GM23338 (cell line): ENCODE measurements at regions not wholly inside any gene's neighbourhood (a gene's known extent, or its start where the extent isn't known, plus 50 kb on each side); places are given as distances from the start of the nearest gene placed in this dataset.

ENCODE experiments used
- ATAC-seq: fragments of 200-7000 bp; cut with Tn5 transposase; 3 replicates; pipeline ENCODE4 v1.9.1; 2020
- DNase-seq: peaks from one replicate; pipeline ENCODE4 v3.0.0-alpha.2; 2015; ENCODE audit warnings: low spot score
- H2AFZ ChIP-seq: fragments of 200-600 bp; sonication (generic); 2 replicates; pipeline ENCODE4 v1.8.0; 2016; ENCODE audit warnings: antibody characterized with exemption, mild to moderate bottlenecking, moderate library complexity
- H3F3A ChIP-seq: fragments of 200-600 bp; sonication (generic); replicated peaks from 2 replicates; pipeline ENCODE4 v1.8.0; 2017; ENCODE audit warnings: antibody characterized with exemption, mixed run types, low read depth
- H3K27ac ChIP-seq: fragments of 200-600 bp; sonication (generic); 2 replicates; pipeline ENCODE4 v1.6.1; 2016; ENCODE audit warnings: low read depth
- H3K27me3 ChIP-seq: fragments of 200-600 bp; sonication (generic); 2 replicates; pipeline ENCODE4 v1.8.0; 2016; ENCODE audit warnings: mild to moderate bottlenecking, mixed run types, moderate library complexity; ENCODE audit not compliant: insufficient read depth
- H3K36me3 ChIP-seq: fragments of 200-600 bp; sonication (generic); 2 replicates; pipeline ENCODE4 v1.8.0; 2016; ENCODE audit warnings: mild to moderate bottlenecking; ENCODE audit not compliant: insufficient read depth
- H3K4me1 ChIP-seq: fragments of 200-600 bp; sonication (generic); 2 replicates; pipeline ENCODE4 v1.8.0; 2016; ENCODE audit warnings: mild to moderate bottlenecking, moderate library complexity; ENCODE audit not compliant: insufficient read depth
- H3K4me2 ChIP-seq: fragments of 200-600 bp; sonication (generic); 2 replicates; pipeline ENCODE4 v1.7.1; 2017; ENCODE audit warnings: mixed run types
- H3K4me3 ChIP-seq: fragments of 200-600 bp; sonication (generic); 2 replicates; pipeline ENCODE4 v1.6.1; 2016; ENCODE audit warnings: mixed run types
- H3K79me2 ChIP-seq: fragments of 200-600 bp; sonication (generic); replicated peaks from 2 replicates; pipeline ENCODE4 v1.8.0; 2017; ENCODE audit warnings: mild to moderate bottlenecking; ENCODE audit not compliant: insufficient read depth
- H3K9me2 ChIP-seq: fragments of 200-600 bp; sonication (generic); 2 replicates; pipeline ENCODE4 v1.8.0; 2017; ENCODE audit not compliant: insufficient read depth
- H4K20me1 ChIP-seq: fragments of 200-600 bp; sonication (generic); replicated peaks from 2 replicates; pipeline ENCODE4 v1.8.0; 2017; ENCODE audit warnings: mild to moderate bottlenecking; ENCODE audit not compliant: insufficient read depth
- H3K27ac Mint-ChIP-seq: 2 replicates; pipeline ENCODE4 v1.8.0; 2020; ENCODE audit warnings: inconsistent platforms, mild to moderate bottlenecking, moderate library complexity, mixed read lengths
- H3K27me3 Mint-ChIP-seq: 3 replicates; pipeline ENCODE4 v1.8.0; 2022; ENCODE audit warnings: low read depth, mild to moderate bottlenecking, moderate library complexity, mixed read lengths, inconsistent platforms; ENCODE audit not compliant: insufficient read depth, poor library complexity
- H3K36me3 Mint-ChIP-seq: 3 replicates; pipeline ENCODE4 v1.8.0; 2021; ENCODE audit warnings: low read depth, mild to moderate bottlenecking, inconsistent platforms, moderate library complexity, mixed read lengths
- H3K4me1 Mint-ChIP-seq: 3 replicates; pipeline ENCODE4 v1.8.0; 2020; ENCODE audit warnings: mild to moderate bottlenecking, inconsistent platforms, mixed read lengths
- H3K4me3 Mint-ChIP-seq: 3 replicates; pipeline ENCODE4 v1.8.0; 2021; ENCODE audit warnings: moderate library complexity, mild to moderate bottlenecking, inconsistent platforms, mixed read lengths
- H3K9me3 Mint-ChIP-seq: 3 replicates; pipeline ENCODE4 v1.8.0; 2020; ENCODE audit warnings: moderate library complexity, mild to moderate bottlenecking, inconsistent platforms, mixed read lengths
- CREB1 ChIP-seq: fragments of 250-450 bp; sonication (Bioruptor Pico); IDR thresholded peaks from 2 replicates; pipeline ENCODE4 v1.5.0; 2020; ENCODE audit warnings: low read depth, mild to moderate bottlenecking, moderate library complexity
- CTCF ChIP-seq, 2 experiments: fragments of 200-600 bp in 1 of 2; sonication (generic) in 1 of 2; conservative IDR thresholded peaks; 2 replicates each; pipeline versions ENCODE4 v1.5.1 to v1.6.1; 2016 to 2017; ENCODE audit warnings: antibody characterized with exemption in 2 of 2, low read depth in 2 of 2, mild to moderate bottlenecking in 2 of 2, moderate library complexity in 1 of 2
- ETS1 ChIP-seq: IDR thresholded peaks from 2 replicates; pipeline ENCODE4 v1.6.1; 2016; ENCODE audit warnings: antibody characterized with exemption
- EZH2 ChIP-seq: fragments of 200-600 bp; sonication (generic); IDR thresholded peaks from one replicate; pipeline ENCODE4 v1.8.0; 2017; ENCODE audit warnings: antibody characterized with exemption, mild to moderate bottlenecking, low read depth; ENCODE audit not compliant: unreplicated experiment
- NANOG ChIP-seq: IDR thresholded peaks from 2 replicates; pipeline ENCODE4 v1.6.1; 2016; ENCODE audit warnings: antibody characterized with exemption, borderline replicate concordance
- STAT1 ChIP-seq: IDR thresholded peaks from one replicate; pipeline ENCODE4 v1.6.1; 2016; ENCODE audit warnings: antibody characterized with exemption; ENCODE audit not compliant: unreplicated experiment
- ZNF114 ChIP-seq: fragments of 250-450 bp; sonication (Bioruptor Pico); IDR thresholded peaks from 2 replicates; pipeline ENCODE4 v1.5.0; 2020; ENCODE audit warnings: mild to moderate bottlenecking, moderate library complexity
- ZNF462 ChIP-seq: fragments of 250-450 bp; sonication (Bioruptor Pico); IDR thresholded peaks from 2 replicates; pipeline ENCODE4 v1.5.0; 2020; ENCODE audit warnings: mild to moderate bottlenecking, moderate library complexity

GRCh38 chr2:195587966-195588365, 69.1 kb upstream of the SLC39A10 start:
- TF ChIP-seq CREB1 (no peak), NANOG (no peak), CTCF (conservative IDR thresholded peaks at IDR 0.05; ENCODE audit: low read depth in 2 of 2) (no peak), ETS1 (no peak), ZNF114 (CRISPR knock-in tag) (no peak), ZNF462 (CRISPR knock-in tag) (no peak), EZH2 (no peak), STAT1 (no peak)
- Histone ChIP-seq H3K27me3 (no peaks in the 10 kb centered on the region), H3K4me3 (peak overlapping the region; percentile 55), H2AFZ (no peak overlapping the region), H3K79me2 (peaks cover 68% of the 10 kb centered on the region), H3K4me1 (peaks cover 29% of the 10 kb centered on the region), H3K36me3 (no peaks in the 10 kb centered on the region), H3K4me2 (peak overlapping the region; percentile 83), H3K9me2 (no peaks in the 10 kb centered on the region), H3F3A (no peaks in the 10 kb centered on the region), H3K27ac (0 out of 2 replicates have a peak overlapping the region, but pooled peaks have one; percentile 36), H4K20me1 (0 out of 2 replicates have a peak, but pooled peaks cover 4% of the 10 kb centered on the region)
- Mint-ChIP-seq H3K4me3 (peak overlapping the region; percentile 35), H3K36me3 (peaks cover 3% of the 10 kb centered on the region; the same call in 1 of the 3 replicates), H3K27me3 (no peaks in the 10 kb centered on the region), H3K27ac (peak overlapping the region; percentile 77), H3K9me3 (no peaks in the 10 kb centered on the region), H3K4me1 (peaks cover 32% of the 10 kb centered on the region)
- no peak for DNase-seq
- no peak for ATAC-seq
